ENCODE measurements at regions not wholly inside any gene's neighbourhood (a gene's known extent, or its start where the extent isn't known, plus 50 kb on each side); places are given as distances from the start of the nearest gene placed in this dataset.

- Histone ChIP-seq H3K27me3 (replicated peaks; ENCODE audit: control insufficient read depth, insufficient read depth, low read length) (no peaks in the 10 kb centered on the region), H3K36me3 (ENCODE audit: control insufficient read depth, insufficient read depth, low read length) (no peaks in the 10 kb centered on the region), H3K4me3 (replicated peaks; ENCODE audit: low read depth, low read length) (no peak overlapping the region)
- DNase-seq (ENCODE audit: extremely low read depth, insufficient read length) = no peak
- TF ChIP-seq, protein P1, sequence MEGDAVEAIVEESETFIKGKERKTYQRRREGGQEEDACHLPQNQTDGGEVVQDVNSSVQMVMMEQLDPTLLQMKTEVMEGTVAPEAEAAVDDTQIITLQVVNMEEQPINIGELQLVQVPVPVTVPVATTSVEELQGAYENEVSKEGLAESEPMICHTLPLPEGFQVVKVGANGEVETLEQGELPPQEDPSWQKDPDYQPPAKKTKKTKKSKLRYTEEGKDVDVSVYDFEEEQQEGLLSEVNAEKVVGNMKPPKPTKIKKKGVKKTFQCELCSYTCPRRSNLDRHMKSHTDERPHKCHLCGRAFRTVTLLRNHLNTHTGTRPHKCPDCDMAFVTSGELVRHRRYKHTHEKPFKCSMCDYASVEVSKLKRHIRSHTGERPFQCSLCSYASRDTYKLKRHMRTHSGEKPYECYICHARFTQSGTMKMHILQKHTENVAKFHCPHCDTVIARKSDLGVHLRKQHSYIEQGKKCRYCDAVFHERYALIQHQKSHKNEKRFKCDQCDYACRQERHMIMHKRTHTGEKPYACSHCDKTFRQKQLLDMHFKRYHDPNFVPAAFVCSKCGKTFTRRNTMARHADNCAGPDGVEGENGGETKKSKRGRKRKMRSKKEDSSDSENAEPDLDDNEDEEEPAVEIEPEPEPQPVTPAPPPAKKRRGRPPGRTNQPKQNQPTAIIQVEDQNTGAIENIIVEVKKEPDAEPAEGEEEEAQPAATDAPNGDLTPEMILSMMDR (IDR thresholded peaks at IDR 0.05; ENCODE audit: insufficient read depth, low read length, poor library complexity, severe bottlenecking) = no peak
Observed at GRCh38 chr21:19998453-19998852, 999.8 kb upstream of the NCAM2 start.

DNA sequence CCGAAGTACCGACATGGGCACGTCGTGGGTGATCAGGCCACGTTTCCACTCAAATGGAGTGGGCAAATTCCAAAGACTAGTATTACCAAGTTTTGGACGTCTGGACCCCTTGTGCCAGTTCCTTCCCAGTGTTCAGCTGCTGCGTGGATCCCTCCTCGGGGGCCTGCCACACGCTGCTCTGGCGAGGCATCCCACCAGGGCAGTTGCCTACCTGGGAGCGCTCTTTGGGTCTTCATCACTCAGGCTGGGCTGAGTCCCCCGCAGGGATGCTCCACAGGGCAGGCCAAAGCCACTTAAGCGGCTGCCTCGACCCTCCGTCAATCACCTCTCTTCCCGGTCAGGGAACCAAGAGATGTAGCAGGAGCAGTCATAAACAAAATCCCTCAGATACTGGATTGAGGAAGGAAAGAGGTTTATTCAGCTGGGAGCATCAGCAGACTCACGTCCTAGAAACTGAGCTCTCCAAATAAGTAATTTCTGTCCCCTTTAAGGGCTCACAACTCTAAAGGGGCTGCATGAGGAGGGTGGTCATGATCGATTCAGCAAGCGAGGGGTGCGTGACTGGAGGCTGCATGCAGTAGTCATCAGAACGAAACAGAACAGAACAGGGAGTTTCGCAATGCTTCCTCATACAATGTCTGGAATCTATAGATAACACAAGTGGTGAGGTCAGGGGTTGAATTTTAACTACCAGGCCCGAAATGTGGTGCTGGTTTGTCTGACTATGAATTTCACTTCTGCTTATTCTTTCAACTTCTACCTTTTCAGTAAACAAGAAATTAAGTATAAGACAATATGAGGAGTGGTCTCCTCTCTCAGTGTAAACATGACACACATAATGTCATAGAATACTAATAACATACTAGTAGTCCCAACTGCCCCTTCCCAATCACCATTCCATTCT, 998.6 kb upstream of the NCAM2 start:
- Histone ChIP-seq H3K27me3 (replicated peaks; ENCODE audit: control insufficient read depth, insufficient read depth, low read length) (no peaks in the 10 kb centered on the region), H3K36me3 (ENCODE audit: control insufficient read depth, insufficient read depth, low read length) (no peaks in the 10 kb centered on the region), H3K4me3 (replicated peaks; ENCODE audit: low read depth, low read length) (no peak overlapping the region)
- TF ChIP-seq, protein P1 (IDR thresholded peaks at IDR 0.05; ENCODE audit: insufficient read depth, low read length, poor library complexity, severe bottlenecking) = no peak
- DNase-seq (ENCODE audit: extremely low read depth, insufficient read length) = no peak

DNA sequence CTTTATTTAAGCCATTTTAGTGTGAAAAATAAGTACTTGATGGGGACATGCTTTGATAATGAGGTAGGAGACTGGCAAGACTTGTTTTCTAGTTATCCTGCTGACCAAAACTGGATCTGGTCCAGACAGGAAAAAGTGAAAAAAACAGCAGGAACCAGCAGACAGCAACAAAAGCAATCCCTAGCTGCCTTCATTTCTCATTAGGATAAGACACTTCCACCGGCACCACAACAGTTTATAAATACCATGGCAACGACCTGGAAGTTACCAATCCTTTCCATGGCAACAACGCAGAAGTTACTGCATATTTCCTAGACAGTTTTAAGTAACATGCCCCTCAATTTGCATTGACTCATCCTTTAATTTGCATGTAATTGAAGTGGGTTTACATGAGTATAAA, 993.8 kb upstream of the NCAM2 start:
- TF ChIP-seq, protein P1 (IDR thresholded peaks at IDR 0.05; ENCODE audit: insufficient read depth, low read length, poor library complexity, severe bottlenecking) = no peak
- Histone ChIP-seq H3K36me3 (ENCODE audit: control insufficient read depth, insufficient read depth, low read length) (no peaks in the 10 kb centered on the region), H3K4me3 (replicated peaks; ENCODE audit: low read depth, low read length) (no peak overlapping the region), H3K27me3 (replicated peaks; ENCODE audit: control insufficient read depth, insufficient read depth, low read length) (no peaks in the 10 kb centered on the region)
- no peak for DNase-seq (ENCODE audit: extremely low read depth, insufficient read length)

DNA sequence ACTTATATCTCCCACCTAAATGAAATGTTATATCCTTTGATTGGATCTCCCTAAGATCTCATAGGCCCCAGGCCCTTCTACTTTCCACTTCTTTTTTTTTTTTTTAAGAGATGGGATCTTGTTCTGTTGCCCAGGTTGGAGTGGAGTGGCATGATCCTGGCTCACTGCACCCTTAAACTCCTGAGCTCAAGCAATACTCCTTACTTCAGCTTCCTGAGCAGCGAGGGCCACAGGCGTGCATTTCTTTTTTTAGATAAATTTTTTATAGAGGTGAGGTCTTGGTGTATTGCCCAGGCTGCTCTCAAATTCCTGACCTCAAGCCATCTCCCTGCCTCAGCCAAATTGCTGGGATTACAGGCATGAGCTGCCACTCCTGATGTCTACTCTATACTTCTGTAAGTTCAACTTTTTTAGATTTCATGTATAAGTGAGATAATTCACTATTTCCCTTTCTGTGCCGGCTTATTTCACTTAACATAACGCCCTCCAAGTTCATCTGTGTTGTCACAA, 987.5 kb upstream of the NCAM2 start:
- TF ChIP-seq, protein P1 (IDR thresholded peaks at IDR 0.05; ENCODE audit: insufficient read depth, low read length, poor library complexity, severe bottlenecking) = no peak

DNA sequence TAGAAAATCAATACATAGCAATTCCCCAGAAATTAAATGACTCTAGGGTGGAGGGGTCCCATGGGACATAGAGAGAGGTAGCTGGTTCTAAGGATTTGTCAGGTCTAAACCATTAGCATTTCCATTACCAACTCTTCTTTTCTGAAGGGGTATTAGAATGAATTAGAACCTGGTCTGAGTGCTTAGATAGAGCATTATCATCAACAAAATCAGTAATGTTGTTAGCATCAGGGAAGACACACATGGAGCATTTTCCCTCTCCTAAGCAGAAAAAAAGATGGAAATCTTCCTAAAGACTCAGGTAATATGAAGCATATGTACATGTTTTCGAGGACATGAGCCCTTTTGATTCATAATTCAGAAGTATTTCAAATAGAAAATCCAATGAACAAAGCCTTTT, 984.4 kb upstream of the NCAM2 start:
- Histone ChIP-seq H3K4me3 (replicated peaks; ENCODE audit: low read depth, low read length) (no peak overlapping the region), H3K36me3 (ENCODE audit: control insufficient read depth, insufficient read depth, low read length) (no peaks in the 10 kb centered on the region), H3K27me3 (replicated peaks; ENCODE audit: control insufficient read depth, insufficient read depth, low read length) (no peaks in the 10 kb centered on the region)
- DNase-seq (ENCODE audit: extremely low read depth, insufficient read length) = no peak
- TF ChIP-seq, protein P1 (IDR thresholded peaks at IDR 0.05; ENCODE audit: insufficient read depth, low read length, poor library complexity, severe bottlenecking) = no peak

More for the DNA sequence above, 987.5 kb upstream of the NCAM2 start:
- no peaks in the 10 kb centered on the region for H3K27me3 ChIP-seq (replicated peaks; ENCODE audit: control insufficient read depth, insufficient read depth, low read length)
- H3K4me3 ChIP-seq (replicated peaks; ENCODE audit: low read depth, low read length) = no peak overlapping the region
- H3K36me3 ChIP-seq (ENCODE audit: control insufficient read depth, insufficient read depth, low read length) = no peaks in the 10 kb centered on the region
- no peak for DNase-seq (ENCODE audit: extremely low read depth, insufficient read length)

Measured in GM06990 (cell line).